ENCODE measurements at regions not wholly inside any gene's neighbourhood (a gene's known extent, or its start where the extent isn't known, plus 50 kb on each side); places are given as distances from the start of the nearest gene placed in this dataset.

GRCh38 chr5:89287964-89288363 lies 405.0 kb upstream of the MEF2C start:
- DNase-seq: no peak

DNA sequence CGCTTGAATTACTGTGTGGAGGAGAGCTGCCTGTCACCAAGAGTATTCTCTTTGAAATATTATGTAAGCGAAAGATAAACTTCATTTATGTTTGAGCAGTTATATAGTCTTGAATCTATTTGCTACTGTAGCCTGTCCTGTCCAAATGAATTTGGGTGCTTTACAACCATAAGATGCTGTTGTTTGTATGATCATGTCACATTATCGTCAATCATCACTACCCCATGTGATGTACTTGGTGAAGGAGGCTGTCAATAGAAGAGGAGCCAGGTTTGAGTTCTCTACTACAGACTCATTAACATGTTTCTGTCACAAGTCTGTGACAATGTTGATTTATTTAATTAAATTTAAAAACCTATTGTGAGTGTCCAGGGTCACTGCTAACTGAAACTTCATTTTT lies 403.3 kb upstream of the MEF2C start:
- DNase-seq: no peak

- no peak for DNase-seq
Observed at GRCh38 chr5:89283728-89284493, 400.9 kb upstream of the MEF2C start.

DNA sequence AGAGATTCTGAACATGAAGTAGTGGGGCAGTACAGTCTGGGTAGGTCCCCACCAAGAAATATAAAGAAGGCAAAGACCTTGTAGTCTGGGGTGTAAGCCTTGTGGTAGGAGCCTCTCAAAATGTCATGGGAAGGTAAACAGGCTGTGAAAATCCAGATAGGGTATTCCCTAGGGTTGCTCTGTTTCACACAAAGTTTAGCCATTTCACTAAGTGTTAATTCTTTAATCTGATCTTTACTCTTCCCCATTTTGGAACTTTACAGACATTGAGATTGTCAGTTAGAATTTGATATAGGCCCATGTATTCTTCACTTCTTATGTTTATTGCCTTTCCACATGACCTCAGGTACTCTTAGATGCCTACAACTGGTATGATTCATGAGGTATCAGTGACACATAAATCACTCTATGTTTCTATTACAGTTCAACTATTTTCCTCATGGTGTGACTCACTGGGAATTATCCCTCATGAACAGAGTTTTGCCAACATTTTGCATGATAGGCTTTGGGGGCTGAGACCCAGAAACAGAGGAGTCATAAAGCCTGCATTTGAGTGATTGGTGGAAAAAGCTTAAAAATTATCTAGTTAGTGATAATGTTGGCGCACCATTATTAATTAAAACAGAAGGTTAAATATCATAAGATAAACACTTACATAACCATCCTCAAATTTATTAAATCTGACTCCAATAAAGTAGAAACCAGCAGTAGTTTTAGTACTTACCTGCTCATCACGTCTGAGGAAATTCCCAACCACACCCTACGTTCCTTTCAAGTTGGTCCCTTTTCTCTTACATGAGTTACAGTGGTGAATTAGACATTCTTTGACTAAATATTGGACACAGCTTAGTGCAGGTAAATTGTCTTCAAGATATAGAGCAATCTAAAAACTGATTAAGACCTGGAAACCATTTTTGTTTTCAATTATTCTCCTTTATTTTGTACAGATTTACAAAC lies 399.8 kb upstream of the MEF2C start:
- no peak for DNase-seq

GRCh38 chr5:89281766-89282553 lies 399.0 kb upstream of the MEF2C start:
- no peak for DNase-seq

GRCh38 chr5:89281211-89281610 lies 398.2 kb upstream of the MEF2C start:
- no peak for DNase-seq

DNA sequence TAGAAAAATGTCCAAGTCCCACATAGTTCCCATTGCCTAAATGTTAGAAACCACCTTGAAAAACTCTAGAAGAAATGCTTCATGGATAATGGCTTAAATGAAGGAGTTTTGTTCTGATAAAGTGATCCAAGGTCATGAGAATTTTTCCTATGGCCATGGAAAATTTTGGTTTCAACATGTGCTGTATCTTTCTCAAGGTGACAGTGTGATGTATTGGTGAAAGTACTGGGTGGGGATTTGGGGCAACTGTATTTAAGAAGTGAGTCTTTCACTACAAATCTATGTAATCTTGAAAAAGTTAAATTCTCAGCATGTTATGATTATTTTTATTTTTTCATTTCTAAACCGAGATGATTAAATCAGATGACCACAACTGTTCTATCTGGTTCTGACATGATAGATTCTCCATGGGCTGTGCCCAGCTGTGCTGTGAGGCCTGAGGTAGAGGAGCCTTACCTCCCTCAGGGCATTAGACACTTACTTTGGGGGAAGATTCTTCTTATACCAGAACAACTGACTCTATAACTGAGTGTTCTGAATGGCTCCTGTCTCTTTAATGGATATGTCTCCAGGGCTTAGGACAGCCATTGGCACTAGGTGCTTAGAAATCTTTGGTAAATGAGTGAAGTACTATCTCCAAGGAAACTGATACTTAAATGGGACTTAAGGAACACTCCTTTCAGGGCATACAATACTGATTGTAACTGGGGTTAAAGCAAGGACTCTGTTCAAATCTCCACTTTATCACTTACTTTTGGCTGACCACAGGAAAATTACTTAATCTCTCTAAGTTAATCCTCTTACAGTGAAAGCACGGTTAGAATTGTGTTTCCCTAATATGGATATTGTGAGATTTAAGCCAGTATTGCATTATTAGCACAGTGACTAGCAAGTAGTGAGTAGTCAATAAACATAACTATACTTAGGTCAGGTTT lies 397.4 kb upstream of the MEF2C start:
- DNase-seq: no peak

DNA sequence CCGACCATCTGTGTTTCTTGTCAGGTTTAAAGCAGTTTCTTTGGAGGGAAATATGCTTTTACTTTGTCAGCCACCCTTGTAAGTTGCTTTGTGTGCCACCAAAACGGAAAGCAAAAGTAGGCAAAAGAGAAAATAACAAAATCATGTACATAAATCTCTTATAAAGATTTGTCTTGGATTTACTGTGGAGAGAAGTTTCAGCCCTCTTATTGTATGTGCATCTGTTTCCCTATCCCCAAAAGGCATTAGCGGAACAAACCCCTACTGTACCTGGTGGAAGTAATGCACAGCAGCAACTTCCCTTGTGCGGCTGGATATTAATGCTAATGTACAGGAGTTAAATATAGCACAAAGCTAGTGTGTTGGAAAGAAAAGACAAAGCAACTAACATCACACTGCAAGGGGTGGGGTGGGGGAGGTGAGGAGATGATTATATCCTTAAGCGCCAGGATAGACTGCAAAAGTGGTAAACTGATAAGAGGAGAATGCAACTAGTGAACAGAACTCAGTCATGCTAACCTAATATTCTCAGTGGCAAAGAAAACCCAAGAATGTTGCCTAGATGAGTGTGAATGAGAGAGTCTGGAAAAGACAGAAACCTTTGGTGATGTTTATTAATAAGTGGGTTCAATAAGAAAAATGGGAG lies 396.5 kb upstream of the MEF2C start:
- no peak for DNase-seq

GRCh38 chr5:89277816-89278215 lies 394.8 kb upstream of the MEF2C start:
- DNase-seq: no peak

DNA sequence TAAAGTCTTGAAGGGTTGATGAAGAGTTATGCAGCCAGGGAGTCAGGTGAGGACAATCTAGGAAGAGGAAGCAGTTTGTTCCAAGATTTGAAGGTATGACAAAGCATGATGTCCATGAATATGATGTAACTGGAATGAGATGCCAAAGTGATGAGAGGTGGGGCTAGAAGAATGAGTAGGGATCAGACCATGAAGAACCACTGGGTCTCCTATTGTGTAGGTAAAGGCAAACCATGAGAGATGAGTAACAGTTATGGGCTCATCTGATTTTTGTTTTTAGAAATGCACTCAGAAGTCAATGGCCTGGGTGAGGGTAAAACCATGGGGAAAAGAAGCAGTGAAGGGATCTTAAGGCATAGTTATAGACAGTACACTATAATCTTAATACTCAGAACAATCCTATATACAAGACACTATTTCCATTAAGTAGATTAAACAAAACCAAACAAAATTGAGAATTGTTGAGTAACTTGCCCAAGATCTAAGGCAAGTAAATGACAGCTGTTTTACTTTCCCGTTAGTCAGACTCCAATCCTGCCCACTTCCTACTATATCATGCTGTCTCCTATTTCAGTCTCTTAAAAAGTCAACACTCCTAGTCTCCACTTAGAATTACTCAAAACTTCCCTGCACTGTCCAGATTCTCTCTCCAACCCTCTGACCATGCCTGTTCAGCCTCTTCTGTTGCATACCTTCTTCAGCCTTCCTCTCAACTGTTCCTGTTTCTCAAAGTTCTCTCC lies 393.8 kb upstream of the MEF2C start:
- DNase-seq: no peak

GRCh38 chr5:89275066-89275855 lies 392.3 kb upstream of the MEF2C start:
- no peak for DNase-seq

DNA sequence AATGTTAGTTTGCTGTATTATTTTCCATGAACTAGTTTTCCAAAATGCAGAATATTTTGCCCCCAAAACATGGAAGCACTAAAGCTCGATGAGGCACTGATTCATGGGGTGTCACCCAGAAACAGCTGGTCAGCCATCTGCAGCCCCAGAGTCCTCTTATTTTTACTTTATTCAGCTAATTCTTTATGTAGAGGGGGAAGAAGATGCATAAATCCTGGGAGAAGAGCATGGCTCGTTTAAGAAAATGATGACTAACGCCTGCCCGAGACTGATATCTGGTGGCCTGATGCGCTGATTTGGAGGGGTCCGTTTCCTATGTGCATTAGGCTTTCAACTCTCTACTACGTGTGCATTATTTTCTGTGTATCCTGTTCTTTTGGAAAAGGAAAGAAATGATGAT lies 390.3 kb upstream of the MEF2C start:
- no peak for DNase-seq

GRCh38 chr5:89270901-89271300 lies 387.9 kb upstream of the MEF2C start:
- no peak for DNase-seq

- DNase-seq: no peak
Observed at GRCh38 chr5:89269721-89270120, 386.7 kb upstream of the MEF2C start.

DNA sequence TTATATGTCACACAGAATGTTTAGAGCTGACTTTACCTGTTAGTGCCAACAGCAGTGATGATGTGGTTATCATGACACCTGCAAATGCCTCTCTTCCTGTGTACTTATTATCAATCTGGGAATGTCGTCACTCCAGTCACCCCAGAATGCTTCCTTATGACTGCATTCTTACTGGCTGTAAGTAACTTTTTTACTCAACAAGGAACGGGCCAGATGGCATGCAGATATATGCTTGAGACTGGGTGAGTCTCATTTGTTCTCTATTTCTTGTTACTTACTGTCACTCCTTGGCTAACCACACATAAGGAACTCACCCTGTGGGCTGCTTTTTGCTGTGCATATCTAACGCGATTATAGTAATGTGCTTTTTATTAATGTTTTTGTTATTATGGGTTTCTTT lies 385.5 kb upstream of the MEF2C start:
- DNase-seq: no peak

GRCh38 chr5:89267788-89268187 lies 384.8 kb upstream of the MEF2C start:
- no peak for DNase-seq

DNA sequence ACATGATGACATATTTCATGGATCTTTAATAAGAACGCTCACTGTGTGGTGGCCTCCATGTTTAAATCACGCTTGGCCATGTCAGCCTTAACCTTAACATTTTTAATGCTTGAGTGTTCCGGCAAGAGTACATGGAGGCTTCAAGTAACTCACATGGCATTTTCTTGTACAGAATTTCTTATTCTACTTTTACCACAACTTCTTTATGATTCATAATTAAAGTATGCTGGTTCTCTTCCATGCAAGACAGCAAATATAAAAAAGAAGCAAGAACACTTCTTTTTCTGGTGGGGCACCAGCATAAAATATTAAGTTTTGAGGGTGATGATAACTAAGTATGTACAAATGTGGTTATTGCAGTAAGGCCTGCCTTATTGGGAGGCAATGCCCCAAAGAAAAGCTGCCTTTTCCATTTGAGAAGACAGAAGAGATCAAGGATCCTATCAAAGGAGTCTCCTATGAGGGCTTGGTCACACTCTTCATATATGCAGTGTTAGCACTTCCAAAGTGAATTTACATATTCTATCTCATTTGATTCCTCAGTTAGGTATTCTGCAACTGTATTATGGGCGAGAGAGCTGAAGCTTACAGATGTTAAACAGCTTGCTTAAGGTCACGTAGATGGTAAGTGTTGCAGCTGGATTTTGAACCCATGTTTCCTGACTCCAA lies 382.7 kb upstream of the MEF2C start:
- no peak for DNase-seq

DNA sequence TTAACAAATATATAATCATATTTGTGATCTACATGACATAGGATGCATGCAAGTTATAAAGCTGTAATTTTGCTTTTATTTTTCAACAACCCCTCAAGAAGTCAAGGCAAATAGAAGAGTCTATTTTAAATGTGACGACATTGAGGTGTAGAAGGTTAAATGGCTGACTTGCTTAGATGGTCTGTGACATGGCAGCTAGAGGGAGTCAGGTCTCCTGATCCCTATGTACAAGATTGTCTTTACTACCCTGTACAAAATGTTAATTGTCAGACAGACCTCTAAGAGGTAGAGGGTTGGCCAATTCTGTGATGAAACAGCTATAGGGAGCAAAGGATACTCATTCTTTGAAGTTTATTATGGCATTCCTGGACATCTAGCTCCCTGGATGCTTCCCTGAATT lies 380.9 kb upstream of the MEF2C start:
- DNase-seq: no peak

GRCh38 chr5:89262030-89262429 lies 379.0 kb upstream of the MEF2C start:
- no peak for DNase-seq
